DND-41 (cell line): ENCODE measurements at regions not wholly inside any gene's neighbourhood (a gene's known extent, or its start where the extent isn't known, plus 50 kb on each side); places are given as distances from the start of the nearest gene placed in this dataset.

Experiments
- EZH2 ChIP-seq: IDR thresholded peaks from 3 replicates; pipeline ENCODE4 v1.6.1; 2012; ENCODE audit warnings: borderline replicate concordance, low read depth, mild to moderate bottlenecking, moderate library complexity, low read length, inconsistent platforms; ENCODE audit not compliant: severe bottlenecking
- TF ChIP-seq, protein P1 (sequence below): IDR thresholded peaks from 2 replicates; pipeline ENCODE4 v1.5.1; 2012; ENCODE audit warnings: borderline replicate concordance, low read length, moderate library complexity, mild to moderate bottlenecking; ENCODE audit not compliant: poor library complexity, severe bottlenecking; ENCODE audit errors: extremely low read depth

DNA sequence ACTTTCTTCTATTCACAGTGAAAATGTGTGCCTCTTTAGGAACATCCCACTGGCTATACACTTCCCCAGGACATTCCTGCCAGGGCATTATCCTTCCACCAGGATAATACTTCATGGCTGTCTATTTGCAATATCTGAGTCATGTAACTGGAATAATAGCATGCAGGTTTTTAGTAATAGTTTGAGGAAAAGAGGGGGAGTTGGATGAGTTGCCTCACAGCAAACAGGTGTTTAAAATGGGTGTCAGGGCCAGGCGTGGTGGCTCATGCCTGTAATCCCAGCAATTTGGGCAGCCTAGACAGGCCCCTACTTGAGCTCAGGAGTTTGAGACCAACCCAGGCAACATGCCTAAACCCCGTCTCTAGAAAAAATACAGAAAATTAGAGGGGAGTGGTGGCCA lies 585.9 kb downstream of the DIPK2A start:
- no peak for TF ChIP-seq EZH2
- TF ChIP-seq, protein P1, sequence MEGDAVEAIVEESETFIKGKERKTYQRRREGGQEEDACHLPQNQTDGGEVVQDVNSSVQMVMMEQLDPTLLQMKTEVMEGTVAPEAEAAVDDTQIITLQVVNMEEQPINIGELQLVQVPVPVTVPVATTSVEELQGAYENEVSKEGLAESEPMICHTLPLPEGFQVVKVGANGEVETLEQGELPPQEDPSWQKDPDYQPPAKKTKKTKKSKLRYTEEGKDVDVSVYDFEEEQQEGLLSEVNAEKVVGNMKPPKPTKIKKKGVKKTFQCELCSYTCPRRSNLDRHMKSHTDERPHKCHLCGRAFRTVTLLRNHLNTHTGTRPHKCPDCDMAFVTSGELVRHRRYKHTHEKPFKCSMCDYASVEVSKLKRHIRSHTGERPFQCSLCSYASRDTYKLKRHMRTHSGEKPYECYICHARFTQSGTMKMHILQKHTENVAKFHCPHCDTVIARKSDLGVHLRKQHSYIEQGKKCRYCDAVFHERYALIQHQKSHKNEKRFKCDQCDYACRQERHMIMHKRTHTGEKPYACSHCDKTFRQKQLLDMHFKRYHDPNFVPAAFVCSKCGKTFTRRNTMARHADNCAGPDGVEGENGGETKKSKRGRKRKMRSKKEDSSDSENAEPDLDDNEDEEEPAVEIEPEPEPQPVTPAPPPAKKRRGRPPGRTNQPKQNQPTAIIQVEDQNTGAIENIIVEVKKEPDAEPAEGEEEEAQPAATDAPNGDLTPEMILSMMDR, result no peak
